Endothelial cell of umbilical vein (primary cell): ENCODE measurements at regions not wholly inside any gene's neighbourhood (a gene's known extent, or its start where the extent isn't known, plus 50 kb on each side); places are given as distances from the start of the nearest gene placed in this dataset.

Experiments
- BruUV-seq: library from RNA; stranded (reverse); fragments of 400-500 nt; replicated peaks from 2 replicates; lab custom pipeline; 2021; lab: Mats Ljungman, UMichigan
- CTCF ChIA-PET: fragments of 300-600, 350-600 bp; sonication (Branson Sonifier 250); formaldehyde crosslinking; loops from one replicate; lab custom pipeline; 2021; ENCODE audit warnings: antibody characterized with exemption, inconsistent platforms; lab: Charles Lee
- POLR2A ChIA-PET: fragments of 300-600, 350-600 bp; sonication (Branson Sonifier 250); formaldehyde crosslinking; loops from one replicate; lab custom pipeline; 2021; ENCODE audit warnings: antibody characterized with exemption, inconsistent platforms; lab: Charles Lee
- DNase-seq: peaks from one replicate; pipeline ENCODE4 v3.0.0-alpha.2; 2011; ENCODE audit warnings: low read depth, low spot score
- FAIRE-seq: peaks from 2 replicates; lab custom pipeline; 2011; peaks lifted over from hg19 to GRCh38; lab: Jason Lieb, UNC
- H2AFZ ChIP-seq: 2 replicates; pipeline ENCODE4 v1.6.0; 2012; ENCODE audit warnings: low read depth, low read length, control low read depth, inconsistent platforms
- H3K27ac ChIP-seq: 2 replicates; pipeline ENCODE4 v1.5.1; 2011; ENCODE audit warnings: low read depth, mild to moderate bottlenecking, control low read depth, low read length, moderate library complexity; ENCODE audit not compliant: insufficient read depth
- H3K27me3 ChIP-seq, 2 experiments: 2 replicates each; pipeline versions ENCODE4 v1.6.0 to v1.6.1; 2011; ENCODE audit warnings: low read length in 2 of 2, mixed read lengths in 1 of 2; ENCODE audit not compliant: control insufficient read depth in 2 of 2, insufficient read depth in 2 of 2
- H3K36me3 ChIP-seq, 2 experiments: 2 replicates in 1 of 2; 3 replicates in 1 of 2; pipeline ENCODE4 v1.5.1; 2011; ENCODE audit warnings: low read length in 2 of 2, mild to moderate bottlenecking in 1 of 2, moderate library complexity in 1 of 2; ENCODE audit not compliant: control insufficient read depth in 2 of 2, insufficient read depth in 2 of 2; ENCODE audit errors: extremely low read depth in 1 of 2
- H3K4me1 ChIP-seq: 3 replicates; pipeline ENCODE4 v1.5.1; 2011; ENCODE audit warnings: mild to moderate bottlenecking, low read length; ENCODE audit not compliant: control insufficient read depth, insufficient read depth; ENCODE audit errors: extremely low read depth
- H3K4me2 ChIP-seq: 2 replicates; pipeline ENCODE4 v1.6.1; 2011; ENCODE audit warnings: low read length, control low read depth, mixed read lengths; ENCODE audit not compliant: insufficient read depth
- H3K4me3 ChIP-seq, 3 experiments: fragments of 200-600 bp in 1 of 3; sonication (generic), shearing (Covaris generic) in 1 of 3; replicated peaks in 1 of 3; 2 replicates each; pipeline ENCODE4 v1.5.1; 2011 to 2016; ENCODE audit warnings: control low read depth in 3 of 3, low read length in 3 of 3, mild to moderate bottlenecking in 2 of 3, inconsistent platforms in 1 of 3, low read depth in 1 of 3, moderate library complexity in 1 of 3; ENCODE audit not compliant: insufficient read depth in 1 of 3
- H3K79me2 ChIP-seq: 2 replicates; pipeline ENCODE4 v1.6.0; 2012; ENCODE audit warnings: low read length, inconsistent platforms; ENCODE audit not compliant: control insufficient read depth, insufficient read depth
- H3K9ac ChIP-seq: replicated peaks from 2 replicates; pipeline ENCODE3; 2011; ENCODE audit warnings: low read length, control low read depth; ENCODE audit not compliant: insufficient read depth; ENCODE audit errors: extremely low read depth
- H3K9me1 ChIP-seq: replicated peaks from 3 replicates; pipeline ENCODE4 v1.6.0; 2011; ENCODE audit warnings: mild to moderate bottlenecking, low read length; ENCODE audit not compliant: control insufficient read depth, insufficient read depth; ENCODE audit errors: extremely low read depth
- H3K9me3 ChIP-seq: replicated peaks from 2 replicates; pipeline ENCODE4 v1.5.1; 2012; ENCODE audit warnings: low read length, inconsistent platforms; ENCODE audit not compliant: control insufficient read depth, insufficient read depth
- H4K20me1 ChIP-seq: replicated peaks from 2 replicates; pipeline ENCODE3; 2011; ENCODE audit warnings: mild to moderate bottlenecking, low read length; ENCODE audit not compliant: control insufficient read depth, insufficient read depth; ENCODE audit errors: extremely low read depth
- EZH2 ChIP-seq: IDR thresholded peaks from 2 replicates; pipeline ENCODE4 v1.6.1; 2012; ENCODE audit warnings: borderline replicate concordance, low read depth, mild to moderate bottlenecking, moderate library complexity, low read length, inconsistent platforms; ENCODE audit not compliant: severe bottlenecking
- FOS ChIP-seq: IDR thresholded peaks from 2 replicates; pipeline ENCODE4 v1.6.1; 2011; ENCODE audit warnings: mild to moderate bottlenecking, low read length, moderate library complexity, borderline replicate concordance; ENCODE audit not compliant: insufficient read depth
- GATA2 ChIP-seq: IDR thresholded peaks from 2 replicates; pipeline ENCODE4 v1.7.0; 2011; ENCODE audit warnings: low read depth, mild to moderate bottlenecking, moderate library complexity, mixed read lengths, low read length; ENCODE audit not compliant: insufficient read length, insufficient read depth
- JUN ChIP-seq: IDR thresholded peaks from 2 replicates; pipeline ENCODE4 v1.6.1; 2011; ENCODE audit warnings: borderline replicate concordance, low read depth; ENCODE audit not compliant: insufficient read length, insufficient read depth
- MYC ChIP-seq: IDR thresholded peaks from one replicate; pipeline ENCODE4 v1.6.1; 2011; ENCODE audit warnings: mild to moderate bottlenecking, low read depth, low read length
- POLR2A ChIP-seq: IDR thresholded peaks from 2 replicates; pipeline ENCODE4 v1.6.1; 2012; ENCODE audit warnings: low read depth, mild to moderate bottlenecking, control low read depth, low read length
- POLR2AphosphoS5 ChIP-seq: IDR thresholded peaks from 2 replicates; pipeline ENCODE4 v1.6.1; 2012; ENCODE audit warnings: low read depth, mild to moderate bottlenecking, control low read depth, low read length, moderate library complexity; ENCODE audit not compliant: insufficient read depth
- dilution Hi-C: fragments of 300-500 bp; cut with MboI; formaldehyde crosslinking; loops from one replicate; pipeline ENCODE4 v1.15.0; 2019; ENCODE audit warnings: low sequenced_read_pairs; ENCODE audit not compliant: extremely low pct_ligation_motif_present
- intact Hi-C: fragments of 100-400 bp; cut with micrococcal nuclease; formaldehyde crosslinking; loops from one replicate; pipeline ENCODE4 v1.10.0; 2022
- TF ChIP-seq, protein P1 (sequence below): IDR thresholded peaks from 2 replicates; pipeline ENCODE4 v1.6.1; 2011; ENCODE audit not compliant: insufficient read depth, insufficient read length
- TF ChIP-seq, protein P2 (sequence below), 2 donors: IDR thresholded peaks; 1 replicate in 1 of 2; 2 replicates in 1 of 2; pipeline ENCODE4 v1.5.1; 2011; ENCODE audit warnings: low read length in 2 of 2, mild to moderate bottlenecking in 2 of 2, moderate library complexity in 2 of 2, control low read depth in 1 of 2, inconsistent platforms in 1 of 2, low read depth in 1 of 2; ENCODE audit not compliant: insufficient read depth in 1 of 2; ENCODE audit errors: extremely low read depth in 1 of 2

DNA sequence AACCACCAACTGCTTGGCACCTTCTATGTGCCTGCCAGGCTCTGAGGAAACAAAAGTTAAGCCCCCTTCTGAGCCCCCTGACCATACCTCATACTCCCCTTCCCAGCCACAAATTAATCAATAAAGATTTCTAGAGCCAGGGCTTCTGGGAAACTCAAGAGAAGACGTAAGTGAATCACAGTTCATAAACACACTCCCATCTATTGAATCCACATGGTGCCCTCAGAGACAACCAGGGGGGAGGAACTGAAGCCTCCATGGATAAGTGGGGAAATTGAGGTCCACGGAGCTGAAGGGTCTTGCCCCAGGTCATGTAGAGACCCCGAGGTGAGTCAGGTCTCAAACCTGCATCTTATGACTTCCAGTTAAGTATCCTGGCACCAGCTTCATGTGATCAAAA is 150.6 kb downstream of the MN1 start:
- DNase-seq, result no peak
- no peak overlapping the region for H2AFZ ChIP-seq
- ChIA-PET POLR2A (no interaction called here), CTCF (no interaction called here)
- H3K36me3 ChIP-seq, result no peaks in the 10 kb centered on the region
- H3K9me3 ChIP-seq, result no peaks in the 10 kb centered on the region
- H3K9ac ChIP-seq, result no peak overlapping the region
- no peak for TF ChIP-seq JUN
- no peak for TF ChIP-seq MYC
- TF ChIP-seq, protein P1, sequence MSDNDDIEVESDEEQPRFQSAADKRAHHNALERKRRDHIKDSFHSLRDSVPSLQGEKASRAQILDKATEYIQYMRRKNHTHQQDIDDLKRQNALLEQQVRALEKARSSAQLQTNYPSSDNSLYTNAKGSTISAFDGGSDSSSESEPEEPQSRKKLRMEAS, result no peak
- TF ChIP-seq POLR2A, result no peak
- TF ChIP-seq EZH2, result no peak
- no peak for TF ChIP-seq FOS
- TF ChIP-seq, protein P2, sequence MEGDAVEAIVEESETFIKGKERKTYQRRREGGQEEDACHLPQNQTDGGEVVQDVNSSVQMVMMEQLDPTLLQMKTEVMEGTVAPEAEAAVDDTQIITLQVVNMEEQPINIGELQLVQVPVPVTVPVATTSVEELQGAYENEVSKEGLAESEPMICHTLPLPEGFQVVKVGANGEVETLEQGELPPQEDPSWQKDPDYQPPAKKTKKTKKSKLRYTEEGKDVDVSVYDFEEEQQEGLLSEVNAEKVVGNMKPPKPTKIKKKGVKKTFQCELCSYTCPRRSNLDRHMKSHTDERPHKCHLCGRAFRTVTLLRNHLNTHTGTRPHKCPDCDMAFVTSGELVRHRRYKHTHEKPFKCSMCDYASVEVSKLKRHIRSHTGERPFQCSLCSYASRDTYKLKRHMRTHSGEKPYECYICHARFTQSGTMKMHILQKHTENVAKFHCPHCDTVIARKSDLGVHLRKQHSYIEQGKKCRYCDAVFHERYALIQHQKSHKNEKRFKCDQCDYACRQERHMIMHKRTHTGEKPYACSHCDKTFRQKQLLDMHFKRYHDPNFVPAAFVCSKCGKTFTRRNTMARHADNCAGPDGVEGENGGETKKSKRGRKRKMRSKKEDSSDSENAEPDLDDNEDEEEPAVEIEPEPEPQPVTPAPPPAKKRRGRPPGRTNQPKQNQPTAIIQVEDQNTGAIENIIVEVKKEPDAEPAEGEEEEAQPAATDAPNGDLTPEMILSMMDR (IDR thresholded peaks at IDR 0.05; ENCODE audit: extremely low read depth in 1 of 2, insufficient read depth in 1 of 2, low read depth in 1 of 2, low read length in 2 of 2), result no peak
- no peak for TF ChIP-seq GATA2
- TF ChIP-seq POLR2AphosphoS5, result no peak
- H3K79me2 ChIP-seq, result no peaks in the 10 kb centered on the region
- no peak overlapping the region for H3K4me3 ChIP-seq
- no peak overlapping the region for H3K4me2 ChIP-seq
- intact Hi-C loops, result no loop called here
- H3K4me1 ChIP-seq, result no peaks in the 10 kb centered on the region
- dilution Hi-C loops, result no loop called here
- no peak overlapping the region for H3K27ac ChIP-seq
- H3K27me3 ChIP-seq, result peaks cover 2 to 6% of the 10 kb centered on the region in 2 experiments
- BruUV-seq, result no TSS peak
- no peak for FAIRE-seq
- H4K20me1 ChIP-seq, result no peaks in the 10 kb centered on the region
- no peaks in the 10 kb centered on the region for H3K9me1 ChIP-seq
